Spleen (tissue), 7 donors: ENCODE measurements at regions not wholly inside any gene's neighbourhood (a gene's known extent, or its start where the extent isn't known, plus 50 kb on each side); places are given as distances from the start of the nearest gene placed in this dataset.

Source experiments
- POLR2A ChIP-seq, 3 donors: fragments of 450-650 bp; IDR thresholded peaks; one replicate each; pipeline ENCODE4 v1.5.1; 2017; ENCODE audit warnings: antibody characterized with exemption in 3 of 3, mild to moderate bottlenecking in 1 of 3
- TF ChIP-seq, protein P1 (sequence below), 11 experiments: fragments of 200-600 bp in 7 of 11; fragments of 450-650 bp in 4 of 11; sonication (generic) in 4 of 11; IDR thresholded peaks in 8 of 11; conservative IDR thresholded peaks in 3 of 11; 1 replicate in 7 of 11; 2 replicates in 4 of 11; pipeline versions ENCODE4 v1.4.0 to v1.8.0; 2016 to 2021; ENCODE audit warnings: antibody characterized with exemption in 11 of 11, inconsistent platforms in 4 of 11, mild to moderate bottlenecking in 1 of 11
- donor health status: DM: no; HTN: no; CAD: no; lungs with moderate emphysema.
- donor health status: DM: no; HTN: no; CAD: no.
- donor health status: DM: no; HTN: no; CAD: no.

DNA sequence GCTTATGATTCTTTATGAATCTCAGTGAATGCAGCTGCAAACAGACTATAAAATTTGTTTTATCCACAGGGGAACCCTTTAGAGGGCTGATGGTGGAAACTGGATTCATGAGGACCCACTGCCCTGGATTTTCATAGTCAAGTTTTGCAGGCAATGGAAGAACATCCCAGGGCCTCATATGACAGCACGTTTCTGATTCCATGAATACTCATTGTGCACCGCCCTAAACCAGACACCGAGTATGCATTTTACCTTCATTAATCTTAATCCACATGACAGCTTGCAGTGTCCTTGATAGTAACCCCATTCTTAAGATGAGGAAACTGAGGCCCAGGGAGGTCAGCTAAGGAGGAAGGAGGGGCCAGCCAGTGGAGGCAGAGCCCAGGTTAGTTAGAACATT is 270.4 kb downstream of the PREX1 start:
- TF ChIP-seq, protein P1, sequence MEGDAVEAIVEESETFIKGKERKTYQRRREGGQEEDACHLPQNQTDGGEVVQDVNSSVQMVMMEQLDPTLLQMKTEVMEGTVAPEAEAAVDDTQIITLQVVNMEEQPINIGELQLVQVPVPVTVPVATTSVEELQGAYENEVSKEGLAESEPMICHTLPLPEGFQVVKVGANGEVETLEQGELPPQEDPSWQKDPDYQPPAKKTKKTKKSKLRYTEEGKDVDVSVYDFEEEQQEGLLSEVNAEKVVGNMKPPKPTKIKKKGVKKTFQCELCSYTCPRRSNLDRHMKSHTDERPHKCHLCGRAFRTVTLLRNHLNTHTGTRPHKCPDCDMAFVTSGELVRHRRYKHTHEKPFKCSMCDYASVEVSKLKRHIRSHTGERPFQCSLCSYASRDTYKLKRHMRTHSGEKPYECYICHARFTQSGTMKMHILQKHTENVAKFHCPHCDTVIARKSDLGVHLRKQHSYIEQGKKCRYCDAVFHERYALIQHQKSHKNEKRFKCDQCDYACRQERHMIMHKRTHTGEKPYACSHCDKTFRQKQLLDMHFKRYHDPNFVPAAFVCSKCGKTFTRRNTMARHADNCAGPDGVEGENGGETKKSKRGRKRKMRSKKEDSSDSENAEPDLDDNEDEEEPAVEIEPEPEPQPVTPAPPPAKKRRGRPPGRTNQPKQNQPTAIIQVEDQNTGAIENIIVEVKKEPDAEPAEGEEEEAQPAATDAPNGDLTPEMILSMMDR (IDR thresholded peaks at IDR 0.05 in 8 of 11, conservative IDR thresholded peaks at IDR 0.05 in 3 of 11): no peak
- TF ChIP-seq POLR2A (IDR thresholded peaks at IDR 0.05): no peak
